ENCODE measurements at regions not wholly inside any gene's neighbourhood (a gene's known extent, or its start where the extent isn't known, plus 50 kb on each side); places are given as distances from the start of the nearest gene placed in this dataset.

GRCh38 chr21:38165466-38166172 is 91.2 kb upstream of the KCNJ15 start:
- DNase-seq = no peak

- DNase-seq = no peak
Observed at GRCh38 chr21:38166173-38166535, 90.6 kb upstream of the KCNJ15 start.

GRCh38 chr21:38167345-38167744 is 89.4 kb upstream of the KCNJ15 start:
- no peak for DNase-seq

GRCh38 chr21:38170283-38170682 is 86.5 kb upstream of the KCNJ15 start:
- DNase-seq = no peak

- no peak for DNase-seq
Observed at GRCh38 chr21:38170704-38171682, 85.8 kb upstream of the KCNJ15 start.

GRCh38 chr21:38171723-38172344 is 85.0 kb upstream of the KCNJ15 start:
- DNase-seq = no peak

GRCh38 chr21:38173276-38174035 is 83.3 kb upstream of the KCNJ15 start:
- DNase-seq = no peak

- no peak for DNase-seq
Observed at GRCh38 chr21:38175306-38175705, 81.5 kb upstream of the KCNJ15 start.

- DNase-seq = no peak
Observed at GRCh38 chr21:38177919-38178652, 78.7 kb upstream of the KCNJ15 start.

GRCh38 chr21:38178653-38179470 is 77.9 kb upstream of the KCNJ15 start:
- DNase-seq = no peak

GRCh38 chr21:38179511-38179910 is 77.3 kb upstream of the KCNJ15 start:
- DNase-seq = no peak

- no peak for DNase-seq
Observed at GRCh38 chr21:38181096-38181495, 75.7 kb upstream of the KCNJ15 start.

- DNase-seq = no peak
Observed at GRCh38 chr21:38182370-38182985, 74.3 kb upstream of the KCNJ15 start.

GRCh38 chr21:38183961-38184360 is 72.8 kb upstream of the KCNJ15 start:
- DNase-seq = no peak

GRCh38 chr21:38186661-38187270 is 70.0 kb upstream of the KCNJ15 start:
- no peak for DNase-seq

GRCh38 chr21:38188037-38188436 is 68.8 kb upstream of the KCNJ15 start:
- no peak for DNase-seq

- no peak for DNase-seq
Observed at GRCh38 chr21:38196036-38196435, 60.8 kb upstream of the KCNJ15 start.

- DNase-seq = no peak
Observed at GRCh38 chr21:38202811-38203210, 54.0 kb upstream of the KCNJ15 start.

GRCh38 chr21:38203229-38203628 is 53.6 kb upstream of the KCNJ15 start:
- no peak for DNase-seq

- no peak for DNase-seq
Observed at GRCh38 chr21:38205940-38206339, 50.9 kb upstream of the KCNJ15 start.
